Adrenal gland (tissue), 9 donors: ENCODE measurements at regions not wholly inside any gene's neighbourhood (a gene's known extent, or its start where the extent isn't known, plus 50 kb on each side); places are given as distances from the start of the nearest gene placed in this dataset.

ENCODE experiments used
- DNase-seq, 7 donors: peaks; one replicate each; pipeline ENCODE4 v3.0.0-alpha.2; 2019 to 2020
- H3K27ac ChIP-seq, 5 donors: fragments of 200-600 bp; sonication (generic) in 4 of 5; 1 replicate in 3 of 5; 2 replicates in 2 of 5; pipeline versions ENCODE4 v1.5.1 to v1.8.0; 2016 to 2020; ENCODE audit warnings: mild to moderate bottlenecking in 1 of 5
- H3K27me3 ChIP-seq: fragments of 200-600 bp; 2 replicates; pipeline ENCODE4 v1.8.0; 2021
- H3K36me3 ChIP-seq, 2 donors: fragments of 200-600 bp; replicated peaks in 1 of 2; 1 replicate in 1 of 2; 2 replicates in 1 of 2; pipeline versions ENCODE4 v1.5.1 to v1.8.0; 2018 to 2022
- H3K4me1 ChIP-seq, 2 donors: fragments of 200-600 bp; replicated peaks in 1 of 2; 1 replicate in 1 of 2; 2 replicates in 1 of 2; pipeline versions ENCODE4 v1.5.1 to v1.8.0; 2018 to 2021
- H3K4me3 ChIP-seq, 4 donors: fragments of 200-600 bp; sonication (generic) in 3 of 4; one replicate each; pipeline ENCODE4 v1.5.1; 2016 to 2018
- H3K9me3 ChIP-seq, 3 donors: fragments of 200-600 bp; sonication (generic) in 1 of 3; replicated peaks in 1 of 3; 1 replicate in 2 of 3; 2 replicates in 1 of 3; pipeline versions ENCODE4 v1.5.1 to v1.8.0; 2016 to 2021
- CTCF ChIP-seq, 6 experiments: fragments of 450-650 bp in 4 of 6; fragments of 200-600 bp in 2 of 6; sonication (generic) in 1 of 6; IDR thresholded peaks; 1 replicate in 5 of 6; 2 replicates in 1 of 6; pipeline versions ENCODE4 v1.5.1 to v1.8.0; 2016 to 2021; ENCODE audit warnings: antibody characterized with exemption in 6 of 6, mild to moderate bottlenecking in 2 of 6, moderate library complexity in 1 of 6
- POLR2A ChIP-seq, 2 donors: fragments of 450-650 bp; IDR thresholded peaks; one replicate each; pipeline ENCODE4 v1.6.1; 2017; ENCODE audit warnings: antibody characterized with exemption in 2 of 2, mild to moderate bottlenecking in 2 of 2, moderate library complexity in 1 of 2
- WGBS, 4 donors: extraction: QIAGEN DNeasy Blood & Tissue Kit in 2 of 4; methylation state at CpG; one replicate each; pipeline versions ENCODE4 v1.1.5 to v1.1.7; 2013 to 2017; 5-methylcytosine and 5-hydroxymethylcytosine counted together
- intact Hi-C, 2 donors: fragments of 100-400 bp; cut with DNase I; formaldehyde crosslinking; loops; one replicate each; pipeline versions ENCODE4 v1.14.1 to v1.15.0; 2022 to 2023
- donor health status: healthy with polysubstance abuse.
- donor health status: Bipolar disorder and iron deficiency.
- donor health status: DM: yes; HTN: yes; CAD: no.
- donor health status: DM: no; HTN: no; CAD: no.
- donor health status: DM: no; HTN: no; CAD: no.

- Histone ChIP-seq H3K27ac (no peak overlapping the region), H3K4me3 (no peak overlapping the region), H3K4me1 (no peaks in the 10 kb centered on the region), H3K36me3 (no peaks in the 10 kb centered on the region), H3K9me3 (peaks cover 0 to 9% (median 0%) of the 10 kb centered on the region in 3 donors), H3K27me3 (no peaks in the 10 kb centered on the region)
- 44 to 93% (median 89%) methylated on average over 1 of the region's 1 CpG for WGBS, 4 donors
- TF ChIP-seq CTCF (IDR thresholded peaks at IDR 0.05) = no peak
- TF ChIP-seq POLR2A (IDR thresholded peaks at IDR 0.05) = no peak
- DNase-seq = no peak
- intact Hi-C loops = no loop called here
Observed at GRCh38 chr14:42000450-42000849, 393.8 kb downstream of the LRFN5 start.

DNA sequence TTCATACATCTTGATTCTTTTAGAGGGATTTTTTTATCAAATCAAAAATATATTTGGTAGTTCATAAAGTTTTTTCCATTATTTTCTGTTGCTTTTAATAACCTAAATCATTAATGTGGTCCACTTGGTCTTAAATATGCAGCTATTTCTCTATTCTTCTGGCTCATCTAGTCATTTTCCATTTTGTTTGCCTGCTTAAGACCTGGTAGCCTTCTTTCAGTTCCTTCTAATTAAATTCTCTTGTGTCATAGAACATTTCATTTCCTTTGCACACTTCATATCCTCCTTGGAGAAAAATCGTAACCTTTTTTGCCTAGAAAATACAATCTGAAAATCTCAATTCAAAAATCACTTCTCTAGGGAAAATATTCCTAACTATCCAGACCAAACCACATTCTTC lies 387.0 kb downstream of the LRFN5 start:
- H3K4me1 ChIP-seq = no peaks in the 10 kb centered on the region
- TF ChIP-seq POLR2A (IDR thresholded peaks at IDR 0.05) = no peak
- peaks cover 0 to 4% (median 0%) of the 10 kb centered on the region in 3 donors for H3K9me3 ChIP-seq
- no peaks in the 10 kb centered on the region for H3K36me3 ChIP-seq
- intact Hi-C loops = no loop called here
- H3K27me3 ChIP-seq = no peaks in the 10 kb centered on the region
- no peak overlapping the region for H3K4me3 ChIP-seq
- WGBS, 4 donors = 70 to 73% (median 71%) methylated on average over 1 of the region's 1 CpG
- no peak for DNase-seq
- no peak overlapping the region for H3K27ac ChIP-seq

GRCh38 chr14:41986700-41987099 lies 380.0 kb downstream of the LRFN5 start:
- H3K9me3 ChIP-seq = no peaks in the 10 kb centered on the region
- no peaks in the 10 kb centered on the region for H3K27me3 ChIP-seq
- TF ChIP-seq POLR2A (IDR thresholded peaks at IDR 0.05) (no peak), CTCF (IDR thresholded peaks at IDR 0.05) (no peak)
- intact Hi-C loops = no loop called here
- no peak overlapping the region for H3K4me3 ChIP-seq
- no peaks in the 10 kb centered on the region for H3K4me1 ChIP-seq
- H3K36me3 ChIP-seq = no peaks in the 10 kb centered on the region
- H3K27ac ChIP-seq = no peak overlapping the region
- no peak for DNase-seq

GRCh38 chr14:41986083-41986645 lies 379.5 kb downstream of the LRFN5 start:
- H3K36me3 ChIP-seq = no peaks in the 10 kb centered on the region
- H3K4me3 ChIP-seq = no peak overlapping the region
- TF ChIP-seq CTCF (IDR thresholded peaks at IDR 0.05) (no peak), POLR2A (IDR thresholded peaks at IDR 0.05) (no peak)
- no peak overlapping the region for H3K27ac ChIP-seq
- no peak for DNase-seq
- no peaks in the 10 kb centered on the region for H3K4me1 ChIP-seq
- intact Hi-C loops = no loop called here
- no peaks in the 10 kb centered on the region for H3K27me3 ChIP-seq
- H3K9me3 ChIP-seq = no peaks in the 10 kb centered on the region
- WGBS, 4 donors = 24 to 31% (median 30%) methylated on average over 2 of the region's 2 CpGs

- TF ChIP-seq POLR2A (IDR thresholded peaks at IDR 0.05) (no peak), CTCF (IDR thresholded peaks at IDR 0.05) (no peak)
- peaks cover 0 to 4% (median 0%) of the 10 kb centered on the region in 3 donors for H3K9me3 ChIP-seq
- no peaks in the 10 kb centered on the region for H3K4me1 ChIP-seq
- 48 to 73% (median 60%) methylated on average over 2 of the region's 2 CpGs for WGBS, 4 donors
- intact Hi-C loops = no loop called here
- no peaks in the 10 kb centered on the region for H3K27me3 ChIP-seq
- H3K36me3 ChIP-seq = no peaks in the 10 kb centered on the region
- H3K4me3 ChIP-seq = no peak overlapping the region
- DNase-seq = no peak
- no peak overlapping the region for H3K27ac ChIP-seq
Observed at GRCh38 chr14:41973178-41973577, 366.5 kb downstream of the LRFN5 start.
